ENCODE measurements at regions not wholly inside any gene's neighbourhood (a gene's known extent, or its start where the extent isn't known, plus 50 kb on each side); places are given as distances from the start of the nearest gene placed in this dataset.

GRCh38 chr10:128929131-128929530 lies 537.9 kb upstream of the MGMT start:
- no peak for DNase-seq (ENCODE audit: low read depth)
- TF ChIP-seq CTCF (conservative IDR thresholded peaks at IDR 0.05; ENCODE audit: low read depth, low read length), result no peak
- H3K4me3 ChIP-seq (ENCODE audit: low read depth, low read length), result no peak overlapping the region

GRCh38 chr10:128929767-128930166 lies 537.3 kb upstream of the MGMT start:
- DNase-seq (ENCODE audit: low read depth), result no peak
- H3K4me3 ChIP-seq (ENCODE audit: low read depth, low read length), result no peak overlapping the region
- no peak for TF ChIP-seq CTCF (conservative IDR thresholded peaks at IDR 0.05; ENCODE audit: low read depth, low read length)

- TF ChIP-seq CTCF (conservative IDR thresholded peaks at IDR 0.05; ENCODE audit: low read depth, low read length), result no peak
- H3K4me3 ChIP-seq (ENCODE audit: low read depth, low read length), result no peak overlapping the region
- no peak for DNase-seq (ENCODE audit: low read depth)
Measured at GRCh38 chr10:128930515-128930914, 536.5 kb upstream of the MGMT start.

- TF ChIP-seq CTCF (conservative IDR thresholded peaks at IDR 0.05; ENCODE audit: low read depth, low read length), result no peak
- DNase-seq (ENCODE audit: low read depth), result no peak
- H3K4me3 ChIP-seq (ENCODE audit: low read depth, low read length), result no peak overlapping the region
Measured at GRCh38 chr10:128932071-128932820, 534.8 kb upstream of the MGMT start.

- DNase-seq (ENCODE audit: low read depth), result no peak
- TF ChIP-seq CTCF (conservative IDR thresholded peaks at IDR 0.05; ENCODE audit: low read depth, low read length), result no peak
- no peak overlapping the region for H3K4me3 ChIP-seq (ENCODE audit: low read depth, low read length)
Measured at GRCh38 chr10:128934492-128934891, 532.5 kb upstream of the MGMT start.

GRCh38 chr10:128936392-128936791 lies 530.6 kb upstream of the MGMT start:
- no peak for TF ChIP-seq CTCF (conservative IDR thresholded peaks at IDR 0.05; ENCODE audit: low read depth, low read length)
- H3K4me3 ChIP-seq (ENCODE audit: low read depth, low read length), result no peak overlapping the region
- no peak for DNase-seq (ENCODE audit: low read depth)

GRCh38 chr10:128938558-128938957 lies 528.5 kb upstream of the MGMT start:
- DNase-seq (ENCODE audit: low read depth), result no peak
- H3K4me3 ChIP-seq (ENCODE audit: low read depth, low read length), result no peak overlapping the region
- no peak for TF ChIP-seq CTCF (conservative IDR thresholded peaks at IDR 0.05; ENCODE audit: low read depth, low read length)
